CD4-positive, alpha-beta T cell (primary cell): ENCODE measurements at regions not wholly inside any gene's neighbourhood (a gene's known extent, or its start where the extent isn't known, plus 50 kb on each side); places are given as distances from the start of the nearest gene placed in this dataset.

Source experiments
- ATAC-seq: fragments of 200-7000 bp; cut with Tn5 transposase; one replicate; pipeline ENCODE4 v1.10.0; 2022; ENCODE audit warnings: mild to moderate bottlenecking; ENCODE audit not compliant: poor library complexity
- CTCF ChIA-PET: fragments of 350-600 bp; sonication (Branson Sonifier 250); formaldehyde crosslinking; loops from one replicate; lab custom pipeline; 2021; ENCODE audit warnings: antibody characterized with exemption, inconsistent platforms; lab: Charles Lee
- POLR2A ChIA-PET: fragments of 350-600 bp; sonication (Branson Sonifier 250); formaldehyde crosslinking; loops from one replicate; lab custom pipeline; 2021; ENCODE audit warnings: antibody characterized with exemption, inconsistent platforms; lab: Charles Lee
- DNase-seq, 14 experiments: peaks; one replicate each; pipeline ENCODE4 v3.0.0-alpha.2; 2013 to 2020; ENCODE audit warnings: mixed read lengths in 2 of 14
- H3K27ac ChIP-seq, 2 donors: one replicate each; pipeline versions ENCODE4 v1.5.1 to v1.7.0; 2013; ENCODE audit warnings: low read length in 2 of 2, low read depth in 1 of 2, mild to moderate bottlenecking in 1 of 2
- H3K27me3 ChIP-seq, 2 experiments: 1 replicate in 1 of 2; 2 replicates in 1 of 2; pipeline versions ENCODE4 v1.6.1 to v1.7.0; 2013; ENCODE audit warnings: low read length in 2 of 2, control low read depth in 1 of 2, mild to moderate bottlenecking in 1 of 2, moderate library complexity in 1 of 2; ENCODE audit not compliant: insufficient read depth in 2 of 2, control insufficient read depth in 1 of 2
- H3K36me3 ChIP-seq: one replicate; pipeline ENCODE4 v1.6.1; 2013; ENCODE audit warnings: low read length, control low read depth; ENCODE audit not compliant: insufficient read depth
- H3K4me1 ChIP-seq: one replicate; pipeline ENCODE4 v1.6.1; 2013; ENCODE audit warnings: low read length, control low read depth; ENCODE audit not compliant: insufficient read depth
- H3K4me3 ChIP-seq: one replicate; pipeline ENCODE4 v1.5.1; 2013; ENCODE audit warnings: mild to moderate bottlenecking, low read length, moderate library complexity
- H3K9me3 ChIP-seq, 2 experiments: 1 replicate in 1 of 2; 2 replicates in 1 of 2; pipeline versions ENCODE4 v1.6.1 to v1.7.0; 2013; ENCODE audit warnings: low read length in 2 of 2, mild to moderate bottlenecking in 2 of 2, control low read depth in 1 of 2, moderate library complexity in 1 of 2; ENCODE audit not compliant: control insufficient read depth in 1 of 2, insufficient read depth in 1 of 2
- H3K27ac Mint-ChIP-seq: one replicate; pipeline ENCODE4 v1.8.0; 2020; ENCODE audit warnings: mixed read lengths
- H3K27me3 Mint-ChIP-seq: one replicate; pipeline ENCODE4 v1.8.0; 2021; ENCODE audit warnings: mixed read lengths
- H3K36me3 Mint-ChIP-seq: one replicate; pipeline ENCODE4 v1.8.0; 2021; ENCODE audit warnings: low read depth, mixed read lengths
- H3K4me1 Mint-ChIP-seq: one replicate; pipeline ENCODE4 v1.8.0; 2021; ENCODE audit warnings: low read depth, mixed read lengths
- H3K4me3 Mint-ChIP-seq: one replicate; pipeline ENCODE4 v1.8.0; 2020; ENCODE audit warnings: mild to moderate bottlenecking, mixed read lengths
- H3K9me3 Mint-ChIP-seq: one replicate; pipeline ENCODE4 v1.8.0; 2020; ENCODE audit warnings: mixed read lengths
- intact Hi-C, 2 experiments: fragments of 100-400 bp; cut with DNase I in 1 of 2; cut with micrococcal nuclease in 1 of 2; formaldehyde crosslinking; loops; one replicate each; pipeline versions ENCODE4 v1.15.1 to v1.9.0; 2023 to 2025; cut with DNase I, micrococcal nuclease
- TF ChIP-seq, protein P1 (sequence below): fragments of 200-600 bp; IDR thresholded peaks from one replicate; pipeline ENCODE4 v1.8.0; 2022; ENCODE audit warnings: antibody characterized with exemption, mild to moderate bottlenecking

DNA sequence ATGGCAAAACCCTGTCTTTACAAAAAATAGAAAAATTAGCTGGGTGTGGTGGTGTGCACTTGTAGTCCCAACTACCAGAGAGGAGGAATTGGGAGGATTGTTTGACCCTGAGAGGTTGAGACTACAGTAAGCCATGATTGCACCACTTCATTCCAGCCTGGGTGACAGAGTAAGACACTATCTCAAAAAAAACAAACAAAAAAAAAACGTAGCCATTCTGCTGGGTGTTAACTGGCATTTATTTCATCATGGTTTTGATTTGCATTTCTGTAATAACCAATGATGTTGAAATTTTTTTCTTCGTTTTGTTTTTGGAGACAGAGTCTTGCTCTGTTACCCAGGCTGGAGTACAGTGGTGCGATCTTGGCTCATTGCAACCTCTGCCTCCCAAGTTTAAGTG lies 63.3 kb downstream of the RPLP1 start:
- Histone ChIP-seq H3K27me3 (peaks cover 0 to 8% of the 10 kb centered on the region in 2 experiments), H3K4me1 (no peaks in the 10 kb centered on the region), H3K27ac (no peak overlapping the region), H3K36me3 (no peaks in the 10 kb centered on the region), H3K9me3 (no peaks in the 10 kb centered on the region), H3K4me3 (no peak overlapping the region)
- Mint-ChIP-seq H3K4me1 (no peaks in the 10 kb centered on the region), H3K36me3 (no peaks in the 10 kb centered on the region), H3K27me3 (peaks cover 30% of the 10 kb centered on the region), H3K27ac (no peak overlapping the region), H3K4me3 (no peak overlapping the region), H3K9me3 (peaks cover 3% of the 10 kb centered on the region)
- CTCF ChIA-PET = no interaction called here
- DNase-seq (no peak), ATAC-seq (no peak)
- POLR2A ChIA-PET = no interaction called here
- TF ChIP-seq, protein P1, sequence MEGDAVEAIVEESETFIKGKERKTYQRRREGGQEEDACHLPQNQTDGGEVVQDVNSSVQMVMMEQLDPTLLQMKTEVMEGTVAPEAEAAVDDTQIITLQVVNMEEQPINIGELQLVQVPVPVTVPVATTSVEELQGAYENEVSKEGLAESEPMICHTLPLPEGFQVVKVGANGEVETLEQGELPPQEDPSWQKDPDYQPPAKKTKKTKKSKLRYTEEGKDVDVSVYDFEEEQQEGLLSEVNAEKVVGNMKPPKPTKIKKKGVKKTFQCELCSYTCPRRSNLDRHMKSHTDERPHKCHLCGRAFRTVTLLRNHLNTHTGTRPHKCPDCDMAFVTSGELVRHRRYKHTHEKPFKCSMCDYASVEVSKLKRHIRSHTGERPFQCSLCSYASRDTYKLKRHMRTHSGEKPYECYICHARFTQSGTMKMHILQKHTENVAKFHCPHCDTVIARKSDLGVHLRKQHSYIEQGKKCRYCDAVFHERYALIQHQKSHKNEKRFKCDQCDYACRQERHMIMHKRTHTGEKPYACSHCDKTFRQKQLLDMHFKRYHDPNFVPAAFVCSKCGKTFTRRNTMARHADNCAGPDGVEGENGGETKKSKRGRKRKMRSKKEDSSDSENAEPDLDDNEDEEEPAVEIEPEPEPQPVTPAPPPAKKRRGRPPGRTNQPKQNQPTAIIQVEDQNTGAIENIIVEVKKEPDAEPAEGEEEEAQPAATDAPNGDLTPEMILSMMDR = no peak
- intact Hi-C loops = no loop called here

DNA sequence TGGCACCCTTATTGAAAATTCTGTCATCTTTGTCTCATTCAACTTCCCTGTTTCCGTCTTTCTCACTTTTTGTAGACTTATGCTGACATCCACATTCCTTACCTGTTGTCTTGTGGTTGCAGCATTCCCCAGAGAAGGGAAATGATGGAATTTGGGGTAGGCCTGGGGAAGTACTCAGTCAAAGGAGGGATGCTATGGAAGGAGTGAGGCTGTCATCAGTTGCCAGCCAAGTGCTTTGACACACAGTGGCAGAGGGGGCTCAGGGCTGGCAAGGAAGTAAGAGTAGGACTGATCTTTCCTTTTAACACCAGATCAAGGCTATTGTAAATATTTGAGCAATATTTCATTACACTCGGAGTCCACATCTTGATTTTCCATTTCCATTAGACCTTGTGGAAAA lies 64.4 kb downstream of the RPLP1 start:
- Mint-ChIP-seq H3K4me3 (no peak overlapping the region), H3K36me3 (no peaks in the 10 kb centered on the region), H3K27me3 (peaks cover 20% of the 10 kb centered on the region), H3K27ac (no peak overlapping the region), H3K4me1 (no peaks in the 10 kb centered on the region), H3K9me3 (peaks cover 3% of the 10 kb centered on the region)
- Histone ChIP-seq H3K4me3 (no peak overlapping the region), H3K36me3 (no peaks in the 10 kb centered on the region), H3K4me1 (no peaks in the 10 kb centered on the region), H3K27ac (no peak overlapping the region), H3K27me3 (peaks cover 0 to 8% of the 10 kb centered on the region in 2 experiments), H3K9me3 (no peaks in the 10 kb centered on the region)
- no peak for DNase-seq
- intact Hi-C loops = no loop called here
- ATAC-seq = no peak
- TF ChIP-seq, protein P1 = no peak
- POLR2A ChIA-PET = no interaction called here
- CTCF ChIA-PET = no interaction called here

DNA sequence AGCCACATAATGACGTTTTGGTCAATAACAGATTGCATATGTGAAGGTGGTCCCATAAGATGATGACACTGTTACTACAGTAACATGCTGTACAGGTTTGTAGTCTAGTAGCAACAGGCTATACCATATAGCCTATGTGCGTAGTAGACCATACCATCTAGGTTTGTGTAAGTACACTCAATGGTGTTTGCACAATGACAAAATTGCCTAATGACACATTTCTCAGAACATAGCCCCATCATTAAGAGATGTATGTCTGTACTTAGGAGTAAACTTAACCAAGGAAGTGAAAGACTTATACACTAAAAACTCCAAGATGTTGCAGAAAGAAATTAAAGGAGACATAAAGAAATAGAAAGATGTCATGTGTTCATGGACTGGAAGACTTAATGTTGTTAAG lies 66.2 kb downstream of the RPLP1 start:
- DNase-seq = no peak
- Mint-ChIP-seq H3K27me3 (peaks cover 13% of the 10 kb centered on the region), H3K4me1 (no peaks in the 10 kb centered on the region), H3K36me3 (no peaks in the 10 kb centered on the region), H3K4me3 (no peak overlapping the region), H3K9me3 (peaks cover 3% of the 10 kb centered on the region), H3K27ac (no peak overlapping the region)
- POLR2A ChIA-PET = no interaction called here
- Histone ChIP-seq H3K4me3 (no peak overlapping the region), H3K27ac (no peak overlapping the region), H3K36me3 (no peaks in the 10 kb centered on the region), H3K27me3 (peaks cover 0 to 8% of the 10 kb centered on the region in 2 experiments), H3K4me1 (no peaks in the 10 kb centered on the region), H3K9me3 (no peaks in the 10 kb centered on the region)
- no peak for ATAC-seq
- intact Hi-C loops = no loop called here
- CTCF ChIA-PET = no interaction called here
- TF ChIP-seq, protein P1 = no peak
